AG04449 (cell line): ENCODE measurements at regions not wholly inside any gene's neighbourhood (a gene's known extent, or its start where the extent isn't known, plus 50 kb on each side); places are given as distances from the start of the nearest gene placed in this dataset.

Source experiments
- CTCF ChIA-PET: fragments of 350-600 bp; formaldehyde crosslinking; extraction: SDS; loops from one replicate; lab custom pipeline; 2021; ENCODE audit warnings: antibody characterized with exemption; lab: Yijun Ruan, JAX
- POLR2A ChIA-PET: fragments of 400-600, 350-600 bp; formaldehyde crosslinking; extraction: SDS; loops from one replicate; lab custom pipeline; 2020; ENCODE audit warnings: antibody characterized with exemption, inconsistent platforms; lab: Yijun Ruan, JAX
- DNase-seq: peaks from one replicate; pipeline ENCODE4 v3.0.0-alpha.2; 2010; ENCODE audit warnings: low read depth, low spot score
- H3K4me3 ChIP-seq: 2 replicates; pipeline ENCODE4 v1.5.1; 2011; ENCODE audit warnings: low read depth, mild to moderate bottlenecking, control low read depth, low read length
- CTCF ChIP-seq: IDR thresholded peaks from one replicate; pipeline ENCODE4 v1.5.1; 2011; ENCODE audit warnings: mild to moderate bottlenecking, moderate library complexity, low read length, control low read depth, inconsistent platforms; ENCODE audit not compliant: insufficient read depth; ENCODE audit errors: missing control alignments

- ChIA-PET CTCF (no interaction called here), POLR2A (no interaction called here)
- TF ChIP-seq CTCF = no peak
- no peak overlapping the region for H3K4me3 ChIP-seq
- no peak for DNase-seq
Observed at GRCh38 chr13:109897988-109898624, 111.7 kb upstream of the IRS2 start.

GRCh38 chr13:109892101-109892500, 105.7 kb upstream of the IRS2 start:
- TF ChIP-seq CTCF = no peak

GRCh38 chr13:109885235-109885634, 98.9 kb upstream of the IRS2 start:
- H3K4me3 ChIP-seq = no peak overlapping the region
- no peak for DNase-seq
- ChIA-PET CTCF (no interaction called here), POLR2A (no interaction called here)
- TF ChIP-seq CTCF = no peak

More at GRCh38 chr13:109892101-109892500, 105.7 kb upstream of the IRS2 start:
- H3K4me3 ChIP-seq = no peak overlapping the region
- ChIA-PET CTCF (no interaction called here), POLR2A (no interaction called here)
- DNase-seq = no peak

GRCh38 chr13:109884462-109884861, 98.1 kb upstream of the IRS2 start:
- no peak for DNase-seq
- POLR2A ChIA-PET = no interaction called here
- CTCF ChIA-PET = interaction anchor here (1.0 kb wide), 1 partner anchor 225 kb away, joined by 3 read pairs; no protein-coding TSS in a partner anchor

GRCh38 chr13:109883181-109884180, 97.1 kb upstream of the IRS2 start:
- no peak for DNase-seq
- CTCF ChIA-PET = interaction anchor here (1.0 kb wide), 1 partner anchor 226 kb away, joined by 3 read pairs; no protein-coding TSS in a partner anchor
- TF ChIP-seq CTCF = no peak
- H3K4me3 ChIP-seq = no peak overlapping the region
- POLR2A ChIA-PET = no interaction called here

More at GRCh38 chr13:109884462-109884861, 98.1 kb upstream of the IRS2 start:
- no peak overlapping the region for H3K4me3 ChIP-seq
- TF ChIP-seq CTCF = no peak
